HUES6 (cell line): ENCODE measurements at regions not wholly inside any gene's neighbourhood (a gene's known extent, or its start where the extent isn't known, plus 50 kb on each side); places are given as distances from the start of the nearest gene placed in this dataset.

Source experiments
- H3K27ac ChIP-seq: 2 replicates; pipeline ENCODE4 v1.7.0; 2013; ENCODE audit warnings: low read depth, mild to moderate bottlenecking, low read length, inconsistent platforms
- H3K27me3 ChIP-seq: 2 replicates; pipeline ENCODE4 v1.6.1; 2013; ENCODE audit warnings: low read length; ENCODE audit not compliant: control insufficient read depth, insufficient read depth
- H3K36me3 ChIP-seq: 2 replicates; pipeline ENCODE4 v1.6.1; 2013; ENCODE audit warnings: low read length; ENCODE audit not compliant: control insufficient read depth, insufficient read depth
- H3K4me1 ChIP-seq: 2 replicates; pipeline ENCODE4 v1.6.1; 2013; ENCODE audit warnings: low read length; ENCODE audit not compliant: control insufficient read depth, insufficient read depth
- H3K4me3 ChIP-seq: 2 replicates; pipeline ENCODE4 v1.5.1; 2013; ENCODE audit warnings: low read depth, low read length
- H3K9ac ChIP-seq: one replicate; pipeline ENCODE4 v1.6.1; 2013; ENCODE audit warnings: mild to moderate bottlenecking, low read length
- H3K9me3 ChIP-seq: 2 replicates; pipeline ENCODE4 v1.6.1; 2013; ENCODE audit warnings: low read depth, low read length; ENCODE audit not compliant: control insufficient read depth, insufficient read depth

DNA sequence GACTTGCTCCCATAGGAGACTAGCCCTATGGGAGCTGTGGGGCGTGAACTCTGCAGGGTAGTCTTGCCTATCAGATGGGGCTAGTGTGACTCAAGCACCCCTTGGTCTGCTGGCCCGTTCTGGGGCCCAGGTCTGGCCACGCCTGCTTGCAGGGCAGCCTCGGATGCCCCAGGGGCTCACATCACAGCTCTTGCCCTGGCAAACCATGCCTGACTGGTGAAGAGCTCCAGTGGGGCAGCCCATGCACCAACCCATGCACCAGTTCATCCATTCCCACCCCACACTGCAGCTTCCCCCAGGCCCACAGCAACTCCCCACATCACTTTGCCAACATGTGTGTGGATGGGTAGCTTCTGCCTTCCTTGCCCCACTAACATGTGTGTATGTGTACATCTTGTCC, 93.9 kb upstream of the PRLR start:
- H3K27me3 ChIP-seq: no peaks in the 10 kb centered on the region
- H3K4me1 ChIP-seq: no peaks in the 10 kb centered on the region
- no peak overlapping the region for H3K9ac ChIP-seq
- no peaks in the 10 kb centered on the region; the same call in 1 of the 2 replicates for H3K9me3 ChIP-seq
- H3K27ac ChIP-seq: no peak overlapping the region
- no peak overlapping the region for H3K4me3 ChIP-seq
- H3K36me3 ChIP-seq: no peaks in the 10 kb centered on the region

DNA sequence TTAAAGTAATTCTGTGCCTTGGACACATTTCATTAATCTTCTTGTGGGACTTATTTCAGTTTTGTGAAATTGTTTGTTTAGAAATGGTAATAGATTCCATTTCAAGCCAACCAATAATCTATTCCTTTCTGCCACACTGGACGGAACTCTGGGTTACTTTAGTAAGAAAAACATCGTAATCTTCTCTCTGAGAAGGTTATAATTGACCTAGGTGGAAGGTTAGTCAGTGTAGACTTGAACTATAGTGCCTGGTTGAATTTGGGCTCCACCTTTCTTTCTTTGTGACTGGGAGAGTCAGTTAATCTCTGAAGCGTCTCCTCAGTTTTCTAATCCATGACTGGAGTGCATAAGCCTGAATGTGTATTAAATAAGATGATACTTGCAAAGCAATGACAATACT, 89.7 kb upstream of the PRLR start:
- Histone ChIP-seq H3K36me3 (no peaks in the 10 kb centered on the region), H3K4me3 (no peak overlapping the region), H3K9ac (no peak overlapping the region)

DNA sequence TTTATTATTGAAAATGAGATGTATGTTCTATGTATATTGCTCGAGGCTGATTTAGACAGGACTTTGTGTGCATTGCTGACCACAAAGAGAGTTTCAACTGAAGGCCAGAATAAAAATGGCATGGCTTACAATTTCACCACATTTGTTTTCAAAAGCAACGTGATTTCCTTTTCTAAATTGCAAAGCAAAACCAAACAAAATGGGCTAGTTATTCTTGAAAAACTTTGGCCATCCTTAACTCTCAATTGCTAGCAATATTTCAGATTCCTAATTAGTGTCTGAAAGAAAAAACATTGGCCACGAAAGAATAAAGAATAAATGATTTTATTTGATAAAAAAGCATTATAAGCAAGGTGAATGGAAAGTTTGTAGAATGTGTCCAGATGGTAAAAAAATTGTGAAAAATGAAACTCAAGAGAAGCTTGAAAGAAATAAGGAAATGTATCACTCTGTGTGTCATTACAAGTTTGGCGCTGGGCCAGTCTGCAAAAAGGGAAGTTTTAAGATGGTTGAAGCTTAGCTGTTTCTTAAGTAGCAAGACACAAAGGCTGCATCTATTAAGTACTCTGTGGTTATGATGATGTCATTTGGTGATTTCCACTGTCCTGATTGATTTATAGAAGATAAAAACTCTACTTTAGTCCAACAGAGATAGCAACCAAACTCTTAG, 89.2 kb upstream of the PRLR start:
- Histone ChIP-seq H3K4me1 (no peaks in the 10 kb centered on the region), H3K27ac (no peak overlapping the region), H3K9me3 (no peaks in the 10 kb centered on the region), H3K4me3 (no peak overlapping the region), H3K36me3 (no peaks in the 10 kb centered on the region), H3K9ac (no peak overlapping the region), H3K27me3 (no peaks in the 10 kb centered on the region)

More for the DNA sequence above, 89.7 kb upstream of the PRLR start:
- H3K4me1 ChIP-seq: no peaks in the 10 kb centered on the region
- H3K27me3 ChIP-seq: no peaks in the 10 kb centered on the region
- no peaks in the 10 kb centered on the region for H3K9me3 ChIP-seq
- no peak overlapping the region for H3K27ac ChIP-seq

DNA sequence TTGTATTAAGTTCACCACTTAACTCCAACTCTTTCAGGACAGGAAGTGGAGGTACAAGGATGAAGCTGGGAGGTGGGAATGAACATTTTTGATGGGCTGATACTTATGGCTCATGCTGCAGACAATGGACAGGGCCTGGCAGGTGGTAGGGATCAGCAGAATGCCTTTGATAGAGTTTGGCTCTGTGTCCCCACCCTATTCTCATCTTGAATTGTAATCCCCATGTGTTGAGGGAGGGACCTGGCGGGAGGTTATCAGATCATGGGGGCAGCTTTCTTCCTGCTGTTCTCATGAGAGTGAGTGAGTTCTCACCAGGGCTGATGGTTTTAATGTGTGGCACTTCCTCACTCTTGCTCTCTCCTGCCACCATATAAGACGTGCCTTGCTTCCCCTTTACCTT, 87.3 kb upstream of the PRLR start:
- Histone ChIP-seq H3K27me3 (no peaks in the 10 kb centered on the region), H3K9me3 (no peaks in the 10 kb centered on the region), H3K4me1 (no peaks in the 10 kb centered on the region), H3K36me3 (no peaks in the 10 kb centered on the region), H3K9ac (no peak overlapping the region), H3K4me3 (no peak overlapping the region), H3K27ac (no peak overlapping the region)

DNA sequence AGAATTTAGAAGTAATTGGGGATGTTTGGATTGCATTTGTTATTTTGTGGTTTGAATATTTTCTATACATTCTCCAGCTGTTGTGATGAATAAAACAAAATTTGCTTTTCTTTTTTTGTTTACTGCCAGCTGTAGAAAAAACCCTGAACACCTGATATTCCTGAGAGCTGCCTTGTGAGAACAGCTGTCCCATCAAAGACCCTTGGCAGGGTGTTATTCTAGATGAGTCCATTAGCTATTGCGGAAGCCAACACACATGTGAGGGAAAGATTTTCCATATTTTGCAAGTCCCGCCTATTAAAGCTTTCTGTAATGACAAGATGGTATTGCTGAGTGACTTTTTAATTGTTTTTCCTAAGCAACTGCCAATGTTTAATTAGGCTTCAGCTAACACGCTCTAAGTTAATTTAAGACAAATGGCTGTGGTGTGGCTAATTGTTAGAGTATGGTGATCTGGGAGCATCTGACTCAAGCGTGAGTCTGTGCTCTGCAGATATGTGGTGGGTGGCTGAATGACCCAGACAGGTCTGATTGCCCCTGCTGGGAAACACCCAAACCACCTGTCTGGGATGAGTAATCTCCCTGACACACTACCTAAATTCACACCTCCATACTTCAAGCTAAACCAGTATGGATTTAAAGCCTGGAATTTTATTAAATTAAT, 86.5 kb upstream of the PRLR start:
- no peak overlapping the region for H3K4me3 ChIP-seq
- no peaks in the 10 kb centered on the region for H3K27me3 ChIP-seq
- no peaks in the 10 kb centered on the region for H3K36me3 ChIP-seq
- no peak overlapping the region for H3K27ac ChIP-seq
- H3K9ac ChIP-seq: no peak overlapping the region
- H3K9me3 ChIP-seq: no peaks in the 10 kb centered on the region
- no peaks in the 10 kb centered on the region for H3K4me1 ChIP-seq

DNA sequence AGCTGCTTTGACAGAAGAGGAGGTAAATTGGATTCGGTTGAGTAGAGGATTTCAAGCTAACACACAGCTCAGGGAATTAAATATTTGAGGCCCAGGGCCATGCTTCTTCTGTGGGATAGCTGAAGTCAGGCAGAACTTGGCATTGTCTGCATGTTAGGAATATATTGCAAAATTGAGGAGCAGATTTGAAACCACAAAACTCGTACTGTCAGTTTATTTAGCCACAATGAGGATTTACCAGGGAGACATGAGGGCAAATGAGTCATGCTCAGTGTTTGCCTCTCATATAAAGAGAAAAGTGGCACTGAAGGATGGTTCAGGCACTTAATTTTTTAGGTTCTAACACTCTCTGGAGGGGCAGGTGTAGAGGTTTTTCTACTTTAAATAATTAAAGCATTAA, 83.0 kb upstream of the PRLR start:
- Histone ChIP-seq H3K4me3 (no peak overlapping the region), H3K27ac (no peak overlapping the region), H3K36me3 (no peaks in the 10 kb centered on the region), H3K4me1 (peaks cover 6% of the 10 kb centered on the region), H3K9ac (no peak overlapping the region), H3K9me3 (no peaks in the 10 kb centered on the region), H3K27me3 (no peaks in the 10 kb centered on the region)

DNA sequence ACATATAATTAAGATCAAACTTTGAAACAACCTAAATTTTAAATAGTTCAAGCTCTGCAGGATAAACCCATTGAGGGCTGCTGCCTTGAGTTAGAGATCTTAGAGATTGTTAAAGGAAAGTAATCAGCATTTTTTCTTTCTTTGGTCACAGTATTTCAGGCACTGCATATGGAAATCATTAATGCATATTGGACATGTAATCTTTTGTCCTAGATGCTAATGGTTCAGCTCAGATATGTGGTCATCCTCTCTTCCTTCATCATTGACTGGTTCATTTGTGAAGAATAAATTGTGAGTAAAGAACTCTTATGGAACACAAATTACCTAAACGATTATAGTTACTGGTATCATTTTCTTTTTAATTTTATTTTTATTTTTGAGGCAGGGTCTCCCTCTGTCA, 82.0 kb upstream of the PRLR start:
- no peaks in the 10 kb centered on the region for H3K9me3 ChIP-seq
- H3K27me3 ChIP-seq: no peaks in the 10 kb centered on the region
- H3K27ac ChIP-seq: no peak overlapping the region
- no peak overlapping the region for H3K4me3 ChIP-seq
- no peaks in the 10 kb centered on the region for H3K36me3 ChIP-seq
- H3K4me1 ChIP-seq: peaks cover 7% of the 10 kb centered on the region
- no peak overlapping the region for H3K9ac ChIP-seq

DNA sequence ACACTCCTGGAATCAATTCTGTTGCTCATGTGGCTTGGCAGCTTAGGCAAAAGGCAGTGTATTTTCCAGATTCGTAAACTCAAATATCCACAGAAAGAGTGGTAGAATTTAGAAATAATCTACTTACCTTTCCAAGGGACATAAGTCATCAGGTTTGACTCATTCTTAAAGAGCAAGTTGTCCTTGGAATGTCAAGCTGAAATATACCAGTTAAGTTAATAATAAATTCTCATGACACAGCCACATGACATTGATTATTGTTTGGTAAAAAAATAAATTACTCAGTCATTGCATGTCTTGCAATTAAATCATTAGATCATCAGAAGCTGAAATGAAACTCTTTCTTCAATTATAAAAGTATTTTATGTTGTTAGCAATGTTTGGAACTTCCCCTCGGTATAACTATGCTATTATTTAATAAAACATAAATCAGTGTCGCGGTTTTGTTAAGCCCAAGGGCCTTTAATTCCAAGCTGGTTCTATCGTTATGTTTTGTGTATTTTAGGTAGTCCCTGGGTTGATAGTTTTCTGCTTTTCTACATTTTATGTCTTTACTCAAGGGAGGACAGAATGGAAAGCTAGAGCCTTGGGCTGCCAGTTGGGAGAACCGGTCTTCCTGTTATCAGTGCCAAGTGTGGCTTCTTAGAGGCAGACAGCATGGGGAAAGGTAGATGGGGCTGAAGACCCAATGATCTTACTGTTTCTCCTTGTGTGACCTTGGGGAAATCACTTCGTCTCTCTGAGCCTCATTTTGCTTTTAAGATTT, 79.3 kb upstream of the PRLR start:
- no peak overlapping the region for H3K27ac ChIP-seq
- no peaks in the 10 kb centered on the region for H3K27me3 ChIP-seq
- no peak overlapping the region for H3K9ac ChIP-seq
- H3K36me3 ChIP-seq: no peaks in the 10 kb centered on the region
- no peak overlapping the region for H3K4me3 ChIP-seq
- H3K4me1 ChIP-seq: peaks cover 7% of the 10 kb centered on the region
- no peaks in the 10 kb centered on the region for H3K9me3 ChIP-seq

DNA sequence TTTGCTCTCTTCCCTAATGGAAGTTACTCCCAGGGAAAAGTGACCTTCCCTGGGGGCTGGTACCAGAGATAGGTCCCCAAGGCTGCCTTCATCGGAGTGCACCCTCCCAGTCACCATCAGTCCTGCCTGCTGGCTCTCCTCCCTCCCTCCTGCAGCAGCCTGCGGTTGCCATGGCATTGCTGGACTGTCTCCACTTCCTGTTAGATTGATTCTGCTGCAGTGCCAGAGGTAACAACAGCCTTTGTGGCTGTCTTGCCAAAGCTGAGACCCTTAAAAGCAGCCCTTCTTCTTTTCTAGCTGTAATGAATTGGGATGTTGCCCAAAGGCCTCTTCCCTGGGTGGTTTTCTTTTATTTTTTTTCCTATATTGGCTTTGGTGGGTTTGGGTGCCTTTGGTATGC, 78.1 kb upstream of the PRLR start:
- H3K27ac ChIP-seq: no peak overlapping the region
- no peaks in the 10 kb centered on the region for H3K9me3 ChIP-seq
- H3K4me1 ChIP-seq: peaks cover 7% of the 10 kb centered on the region
- H3K36me3 ChIP-seq: no peaks in the 10 kb centered on the region
- H3K9ac ChIP-seq: no peak overlapping the region
- no peaks in the 10 kb centered on the region for H3K27me3 ChIP-seq
- no peak overlapping the region for H3K4me3 ChIP-seq

DNA sequence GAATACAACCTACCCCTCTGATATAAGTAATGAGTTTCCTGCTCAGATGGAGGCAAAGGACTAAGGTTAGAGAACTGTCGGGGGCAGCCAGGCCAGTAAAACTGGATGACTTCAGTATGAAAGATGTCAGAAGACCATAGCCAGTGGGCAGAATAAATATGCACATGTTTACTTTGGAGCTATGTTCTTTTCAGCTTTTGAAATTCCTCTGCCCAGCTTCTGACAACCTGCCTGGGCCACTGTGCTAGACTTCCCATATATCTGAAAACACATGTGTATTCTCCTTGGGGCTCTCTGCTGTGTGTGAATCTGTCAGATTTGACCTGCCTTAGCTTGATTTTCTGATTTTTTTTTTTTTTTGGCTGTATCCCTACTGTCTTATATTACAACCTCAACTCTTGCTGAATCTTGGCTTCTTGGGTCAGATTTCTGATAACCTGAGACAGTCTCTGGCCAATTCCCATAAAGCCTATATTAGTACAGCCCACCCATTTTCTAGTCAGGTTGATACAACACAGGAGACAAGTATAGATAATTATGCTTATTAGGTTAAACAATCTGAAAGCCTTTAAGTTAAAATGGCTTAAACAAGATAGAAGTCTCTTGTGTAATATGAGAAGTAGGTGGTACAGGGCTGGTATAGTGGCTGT, 76.6 kb upstream of the PRLR start:
- Histone ChIP-seq H3K4me1 (peaks cover 7% of the 10 kb centered on the region), H3K9ac (no peak overlapping the region), H3K4me3 (no peak overlapping the region), H3K27ac (no peak overlapping the region), H3K36me3 (no peaks in the 10 kb centered on the region), H3K9me3 (no peaks in the 10 kb centered on the region), H3K27me3 (no peaks in the 10 kb centered on the region)
